K562 (cell line): ENCODE measurements at regions not wholly inside any gene's neighbourhood (a gene's known extent, or its start where the extent isn't known, plus 50 kb on each side); places are given as distances from the start of the nearest gene placed in this dataset.

Source experiments
- ATAC-seq: fragments of 200-7000 bp; cut with Tn5 transposase; 3 replicates; pipeline ENCODE4 v1.9.1; 2020; ENCODE audit warnings: moderate library complexity
- BruUV-seq: library from RNA; stranded (reverse); fragments of 400-500 nt; replicated peaks from 2 replicates; lab custom pipeline; 2021; lab: Mats Ljungman, UMichigan
- CTCF ChIA-PET: fragments of 300-600 bp; formaldehyde crosslinking; extraction: SDS; loops from one replicate; lab custom pipeline; 2021; ENCODE audit warnings: low intra/inter-chr PET ratio; lab: Yijun Ruan, JAX
- POLR2A ChIA-PET: fragments of 300-600, 350-650 bp; sonication (Branson Sonifier 250); formaldehyde crosslinking; extraction: SDS; loops from one replicate; lab custom pipeline; 2021; ENCODE audit warnings: antibody characterized with exemption, inconsistent platforms; lab: Yijun Ruan, JAX
- DNase-seq, 4 experiments: peaks; one replicate each; pipeline versions ENCODE4 v3.0.0 to v3.0.0-alpha.2; 2011 to 2018; ENCODE audit warnings: low spot score in 3 of 4, mixed read lengths in 3 of 4; ENCODE audit errors: extremely low read depth in 1 of 4
- FAIRE-seq: peaks from 2 replicates; lab custom pipeline; 2011; peaks lifted over from hg19 to GRCh38; lab: Jason Lieb, UNC
- H2AFZ ChIP-seq: 2 replicates; pipeline ENCODE4 v1.6.0; 2011; ENCODE audit warnings: low read depth, low read length, control low read depth, inconsistent platforms
- H3K27ac ChIP-seq: fragments of 200-600 bp; 3 replicates; pipeline ENCODE4 v1.8.0; 2011; ENCODE audit warnings: low read depth, mild to moderate bottlenecking, control low read depth, inconsistent platforms, low read length, moderate library complexity, mixed read lengths; ENCODE audit errors: extremely low read depth
- H3K27me3 ChIP-seq, 2 experiments: fragments of 300-600 bp in 1 of 2; 2 replicates in 1 of 2; 3 replicates in 1 of 2; pipeline versions ENCODE4 v1.6.0 to v1.8.0; 2011; ENCODE audit warnings: inconsistent platforms in 2 of 2, low read length in 2 of 2, mild to moderate bottlenecking in 1 of 2, mixed read lengths in 1 of 2, moderate library complexity in 1 of 2; ENCODE audit not compliant: control insufficient read depth in 2 of 2, insufficient read depth in 2 of 2
- H3K36me3 ChIP-seq: fragments of 300-600 bp; 3 replicates; pipeline ENCODE4 v1.8.0; 2011; ENCODE audit warnings: mild to moderate bottlenecking, low read length, inconsistent platforms; ENCODE audit not compliant: control insufficient read depth, insufficient read depth
- H3K4me1 ChIP-seq, 2 experiments: fragments of 200-600 bp in 1 of 2; replicated peaks in 1 of 2; 2 replicates in 1 of 2; 3 replicates in 1 of 2; pipeline versions ENCODE4 v1.5.1 to v1.8.0; 2011; ENCODE audit warnings: inconsistent platforms in 2 of 2, low read length in 2 of 2, mild to moderate bottlenecking in 1 of 2, mixed read lengths in 1 of 2, moderate library complexity in 1 of 2; ENCODE audit not compliant: control insufficient read depth in 2 of 2, insufficient read depth in 2 of 2
- H3K4me2 ChIP-seq: 2 replicates; pipeline ENCODE4 v1.6.1; 2011; ENCODE audit warnings: low read length, control low read depth, inconsistent platforms, mixed read lengths; ENCODE audit not compliant: insufficient read depth
- H3K4me3 ChIP-seq: fragments of 200-600 bp; sonication (generic), shearing (Covaris generic); 2 replicates; pipeline ENCODE4 v1.5.1; 2016; ENCODE audit warnings: control low read depth, inconsistent platforms
- H3K79me2 ChIP-seq: fragments of 200-600 bp; 3 replicates; pipeline ENCODE4 v1.8.0; 2011; ENCODE audit warnings: low read length, inconsistent platforms; ENCODE audit not compliant: control insufficient read depth, insufficient read depth
- H3K9ac ChIP-seq, 2 experiments: 2 replicates each; pipeline versions ENCODE4 v1.6.0 to v1.6.1; 2011; ENCODE audit warnings: low read depth in 2 of 2, low read length in 2 of 2, control low read depth in 1 of 2, inconsistent platforms in 1 of 2, mild to moderate bottlenecking in 1 of 2, mixed read lengths in 1 of 2; ENCODE audit not compliant: insufficient read depth in 1 of 2
- H3K9me1 ChIP-seq: one replicate; pipeline ENCODE4 v1.6.0; 2011; ENCODE audit warnings: inconsistent platforms, mild to moderate bottlenecking, low read length, moderate library complexity; ENCODE audit not compliant: control insufficient read depth, insufficient read depth
- H3K9me3 ChIP-seq: replicated peaks from 2 replicates; pipeline ENCODE4 v1.5.1; 2011; ENCODE audit warnings: low read depth, low read length, inconsistent platforms; ENCODE audit not compliant: control insufficient read depth, insufficient read depth
- H4K20me1 ChIP-seq: replicated peaks from 2 replicates; pipeline ENCODE4 v1.6.1; 2011; ENCODE audit warnings: low read length, inconsistent platforms, mixed read lengths; ENCODE audit not compliant: control insufficient read depth, insufficient read depth
- CCAR2 ChIP-seq: fragments of 200-400 bp; formaldehyde crosslinking; IDR thresholded peaks from 2 replicates; pipeline ENCODE4 v1.6.1; 2017; ENCODE audit warnings: mild to moderate bottlenecking, low read depth, low read length
- HMGN3 ChIP-seq: IDR thresholded peaks from 2 replicates; pipeline ENCODE4 v1.6.1; 2011; ENCODE audit warnings: borderline replicate concordance, low read depth, mild to moderate bottlenecking, mixed read lengths, low read length; ENCODE audit not compliant: insufficient read length; ENCODE audit errors: extremely low read depth
- NFE2L1 ChIP-seq: fragments of 450-650 bp; IDR thresholded peaks from 2 replicates; pipeline ENCODE4 v1.6.1; 2016; ENCODE audit warnings: missing genetic modification characterization, low read depth, mild to moderate bottlenecking, missing compliant biosample characterization, moderate library complexity, borderline replicate concordance
- PURB ChIP-seq: sonication (generic); formaldehyde crosslinking; IDR thresholded peaks from 2 replicates; pipeline ENCODE4 v1.9.0; 2021; ENCODE audit warnings: low read depth, mild to moderate bottlenecking, missing genetic modification reagents
- RBM25 ChIP-seq: fragments of 200-400 bp; formaldehyde crosslinking; IDR thresholded peaks from 2 replicates; pipeline ENCODE4 v1.6.1; 2018; ENCODE audit warnings: low read length, low read depth, moderate library complexity; ENCODE audit not compliant: severe bottlenecking
- RFX7 ChIP-seq: fragments of 250-450 bp; sonication (Bioruptor Pico); IDR thresholded peaks from 2 replicates; pipeline ENCODE4 v1.5.1; 2021; ENCODE audit warnings: mild to moderate bottlenecking
- ZNF354B ChIP-seq: fragments of 250-450 bp; sonication (Bioruptor Pico); IDR thresholded peaks from 2 replicates; pipeline ENCODE4 v1.4.0; 2020
- WGBS: fragments of 100-300 bp; shearing (Covaris generic); methylation state at CpG from one replicate; pipeline ENCODE4 v1.1.6; 2016; ENCODE audit warnings: low coverage, mixed read lengths; ENCODE audit not compliant: insufficient coverage; ENCODE audit errors: missing lambda C conversion rate; 5-methylcytosine and 5-hydroxymethylcytosine counted together
- in situ Hi-C: fragments of 300-500 bp; cut with MboI; formaldehyde crosslinking; loops from 4 replicates; pipeline ENCODE4 v1.15.0; 2018; ENCODE audit warnings: inconsistent platforms, mixed read lengths
- intact Hi-C: fragments of 100-400 bp; cut with micrococcal nuclease; formaldehyde crosslinking; loops from 2 replicates; pipeline ENCODE4 v1.14.2; 2022
- TF ChIP-seq, protein P1 (sequence below): fragments of 450-650 bp; formaldehyde crosslinking; IDR thresholded peaks from 2 replicates; pipeline ENCODE4 v1.4.0; 2020; ENCODE audit warnings: mild to moderate bottlenecking, moderate library complexity
- TF ChIP-seq, protein P2 (sequence below), 2 experiments: fragments of 450-650 bp; IDR thresholded peaks; 2 replicates each; pipeline ENCODE4 v1.6.1; 2016; ENCODE audit warnings: mild to moderate bottlenecking in 2 of 2, borderline replicate concordance in 1 of 2, low read depth in 1 of 2, moderate library complexity in 1 of 2

DNA sequence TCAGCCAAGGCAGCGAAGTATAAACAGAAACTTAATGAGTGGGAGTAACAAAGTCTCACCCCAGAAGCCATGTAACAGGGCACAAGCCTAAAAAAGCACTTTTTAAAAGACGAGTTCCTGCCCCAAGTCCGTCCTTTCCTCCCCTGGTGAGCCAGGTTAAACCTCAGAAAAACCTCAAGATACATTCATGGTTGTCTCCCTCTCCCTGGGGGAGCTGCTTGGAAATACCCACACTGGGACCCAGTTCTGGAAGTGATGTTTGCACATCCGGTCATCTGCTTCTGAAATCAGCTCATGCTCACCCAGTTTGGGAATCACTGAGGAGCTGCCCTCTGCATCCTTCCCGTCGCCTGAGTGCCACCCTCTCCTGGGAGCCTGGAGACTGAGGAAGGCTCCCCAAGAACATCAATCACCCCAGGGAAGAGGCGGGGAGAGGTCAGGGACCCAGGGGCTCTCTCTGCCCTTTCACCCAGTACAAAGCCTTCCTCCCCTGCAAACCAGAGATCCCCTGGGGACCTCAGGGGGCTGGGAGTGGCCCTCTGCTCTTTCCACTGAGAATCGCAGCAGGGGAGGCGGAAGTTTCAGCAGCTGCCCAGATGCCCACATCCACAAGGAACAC lies 150.6 kb upstream of the AGAP1 start:
- DNase-seq (no peak), FAIRE-seq (no peak), ATAC-seq (no peak)
- no peak overlapping the region for H3K27ac ChIP-seq
- no peak overlapping the region for H3K4me3 ChIP-seq
- H2AFZ ChIP-seq: no peak overlapping the region
- TF ChIP-seq ZNF354B (CRISPR knock-in tag) (no peak), CCAR2 (no peak), PURB (CRISPR knock-in tag) (no peak), NFE2L1 (tag) (no peak), RBM25 (no peak), RFX7 (CRISPR knock-in tag) (no peak), HMGN3 (no peak)
- TF ChIP-seq, protein P1, sequence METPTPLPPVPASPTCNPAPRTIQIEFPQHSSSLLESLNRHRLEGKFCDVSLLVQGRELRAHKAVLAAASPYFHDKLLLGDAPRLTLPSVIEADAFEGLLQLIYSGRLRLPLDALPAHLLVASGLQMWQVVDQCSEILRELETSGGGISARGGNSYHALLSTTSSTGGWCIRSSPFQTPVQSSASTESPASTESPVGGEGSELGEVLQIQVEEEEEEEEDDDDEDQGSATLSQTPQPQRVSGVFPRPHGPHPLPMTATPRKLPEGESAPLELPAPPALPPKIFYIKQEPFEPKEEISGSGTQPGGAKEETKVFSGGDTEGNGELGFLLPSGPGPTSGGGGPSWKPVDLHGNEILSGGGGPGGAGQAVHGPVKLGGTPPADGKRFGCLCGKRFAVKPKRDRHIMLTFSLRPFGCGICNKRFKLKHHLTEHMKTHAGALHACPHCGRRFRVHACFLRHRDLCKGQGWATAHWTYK (CRISPR knock-in tag): no peak
- TF ChIP-seq, protein P2, sequence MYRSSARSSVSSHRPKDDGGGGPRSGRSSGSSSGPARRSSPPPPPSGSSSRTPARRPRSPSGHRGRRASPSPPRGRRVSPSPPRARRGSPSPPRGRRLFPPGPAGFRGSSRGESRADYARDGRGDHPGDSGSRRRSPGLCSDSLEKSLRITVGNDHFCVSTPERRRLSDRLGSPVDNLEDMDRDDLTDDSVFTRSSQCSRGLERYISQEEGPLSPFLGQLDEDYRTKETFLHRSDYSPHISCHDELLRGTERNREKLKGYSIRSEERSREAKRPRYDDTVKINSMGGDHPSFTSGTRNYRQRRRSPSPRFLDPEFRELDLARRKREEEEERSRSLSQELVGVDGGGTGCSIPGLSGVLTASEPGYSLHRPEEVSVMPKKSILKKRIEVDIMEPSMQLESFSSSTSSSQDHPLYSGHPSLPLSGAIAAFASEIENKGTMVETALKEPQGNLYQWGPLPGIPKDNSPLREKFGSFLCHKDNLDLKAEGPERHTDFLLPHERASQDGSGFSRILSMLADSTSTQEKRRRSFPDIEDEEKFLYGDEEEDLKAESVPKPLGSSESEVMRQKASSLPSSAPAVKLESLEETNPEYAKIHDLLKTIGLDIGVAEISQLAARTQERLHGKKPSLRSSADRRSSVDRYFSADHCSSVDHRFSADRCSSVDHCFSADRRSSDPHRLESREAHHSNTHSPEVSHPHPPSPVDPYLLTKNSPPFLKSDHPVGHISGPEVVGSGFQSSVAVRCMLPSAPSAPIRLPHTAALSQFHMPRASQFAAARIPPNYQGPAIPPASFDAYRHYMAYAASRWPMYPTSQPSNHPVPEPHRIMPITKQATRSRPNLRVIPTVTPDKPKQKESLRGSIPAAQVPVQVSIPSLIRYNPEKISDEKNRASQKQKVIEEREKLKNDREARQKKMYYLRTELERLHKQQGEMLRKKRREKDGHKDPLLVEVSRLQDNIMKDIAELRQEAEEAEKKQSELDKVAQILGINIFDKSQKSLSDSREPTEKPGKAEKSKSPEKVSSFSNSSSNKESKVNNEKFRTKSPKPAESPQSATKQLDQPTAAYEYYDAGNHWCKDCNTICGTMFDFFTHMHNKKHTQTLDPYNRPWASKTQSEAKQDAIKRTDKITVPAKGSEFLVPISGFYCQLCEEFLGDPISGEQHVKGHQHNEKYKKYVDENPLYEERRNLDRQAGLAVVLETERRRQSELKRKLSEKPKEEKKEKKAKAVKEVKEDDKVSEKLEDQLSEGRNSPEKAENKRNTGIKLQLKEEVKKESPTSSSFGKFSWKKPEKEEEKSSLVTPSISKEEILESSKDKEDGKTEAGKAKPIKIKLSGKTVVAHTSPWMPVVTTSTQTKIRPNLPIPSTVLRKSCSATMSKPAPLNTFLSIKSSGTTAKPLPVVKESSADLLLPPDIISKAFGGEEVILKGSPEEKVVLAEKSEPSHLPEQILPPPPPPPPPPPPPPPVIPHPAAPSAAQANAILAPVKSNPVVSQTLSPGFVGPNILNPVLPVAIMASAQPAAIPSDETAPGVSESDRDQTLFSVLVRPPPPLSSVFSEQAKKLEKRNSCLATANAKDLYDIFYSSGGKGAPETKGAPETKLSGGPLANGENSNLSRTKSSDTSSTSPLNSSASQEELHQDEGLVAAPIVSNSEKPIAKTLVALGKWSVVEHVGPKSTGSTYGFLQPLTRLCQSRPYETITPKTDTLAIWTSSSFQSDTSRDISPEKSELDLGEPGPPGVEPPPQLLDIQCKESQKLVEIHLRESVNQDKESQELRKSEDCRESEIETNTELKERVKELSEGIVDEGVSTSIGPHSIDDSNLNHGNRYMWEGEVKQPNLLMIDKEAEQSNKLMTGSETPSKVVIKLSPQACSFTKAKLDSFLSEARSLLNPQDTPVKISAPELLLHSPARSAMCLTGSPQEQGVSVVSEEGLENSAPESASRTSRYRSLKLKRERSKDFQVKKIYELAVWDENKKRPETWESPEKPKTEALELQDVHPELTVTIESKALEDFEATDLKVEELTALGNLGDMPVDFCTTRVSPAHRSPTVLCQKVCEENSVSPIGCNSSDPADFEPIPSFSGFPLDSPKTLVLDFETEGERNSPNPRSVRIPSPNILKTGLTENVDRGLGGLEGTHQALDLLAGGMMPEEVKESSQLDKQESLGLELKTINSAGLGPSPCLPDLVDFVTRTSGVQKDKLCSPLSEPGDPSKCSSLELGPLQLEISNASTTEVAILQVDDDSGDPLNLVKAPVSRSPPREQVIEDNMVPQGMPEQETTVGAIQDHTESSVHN (IDR thresholded peaks at IDR 0.05; ENCODE audit: borderline replicate concordance in 1 of 2, low read depth in 1 of 2): no peak
- no peaks in the 10 kb centered on the region for H3K36me3 ChIP-seq
- intact Hi-C loops (no loop called here), in situ Hi-C loops (no loop called here)
- ChIA-PET POLR2A (no interaction called here), CTCF (no interaction called here)
- H3K27me3 ChIP-seq: peaks cover 2 to 8% of the 10 kb centered on the region in 2 experiments; a peak in 4 of 5 replicates
- H3K9ac ChIP-seq: no peak overlapping the region
- WGBS: 2% methylated on average over 6 of the region's 9 CpGs
- no TSS peak for BruUV-seq
- H3K4me2 ChIP-seq: no peak overlapping the region
- H4K20me1 ChIP-seq: no peaks in the 10 kb centered on the region
- H3K79me2 ChIP-seq: no peaks in the 10 kb centered on the region
- 0 out of 2 replicates have a peak, but pooled peaks cover 2% of the 10 kb centered on the region for H3K9me3 ChIP-seq
- peaks cover 0 to 3% of the 10 kb centered on the region in 2 experiments; a peak in 2 of 5 replicates for H3K4me1 ChIP-seq
- H3K9me1 ChIP-seq: no peaks in the 10 kb centered on the region
